ENCODE measurements at regions not wholly inside any gene's neighbourhood (a gene's known extent, or its start where the extent isn't known, plus 50 kb on each side); places are given as distances from the start of the nearest gene placed in this dataset.

- DNase-seq = no peak
Observed at GRCh38 chr4:41883988-41884734, 51.1 kb upstream of the TMEM33 start.

GRCh38 chr4:41882625-41883347, 52.4 kb upstream of the TMEM33 start:
- DNase-seq = peak; percentile 66

DNA sequence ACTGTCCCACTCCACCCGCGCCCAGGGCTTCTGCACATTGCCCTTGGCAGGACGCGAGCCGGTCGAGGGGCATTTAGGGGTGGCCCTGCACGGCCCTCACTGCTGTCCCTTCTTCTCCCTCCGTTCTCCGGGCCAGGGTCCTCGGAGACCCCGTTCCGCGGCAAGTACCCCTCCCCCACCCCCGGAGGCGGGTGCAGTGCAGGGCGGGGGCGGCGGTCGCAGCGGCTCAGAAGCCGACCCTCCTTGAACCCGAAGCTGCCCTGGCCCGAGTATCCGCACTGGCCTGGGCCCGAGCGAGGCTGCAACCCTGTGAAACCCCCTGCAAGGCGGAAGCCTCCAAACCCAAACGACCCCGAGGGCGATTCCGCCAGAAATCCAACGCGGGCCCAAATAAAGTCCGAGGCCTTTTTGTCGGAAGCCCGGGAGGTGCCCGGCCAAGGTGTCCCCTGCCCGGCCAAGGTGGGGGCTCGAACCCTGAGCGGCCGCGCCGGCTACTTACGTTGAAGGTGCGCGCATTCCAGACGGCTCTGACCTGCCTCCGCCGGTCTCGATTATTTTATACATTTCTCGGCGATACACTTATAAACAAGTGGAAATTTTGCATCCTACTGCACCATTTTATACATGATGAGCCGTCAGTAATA, 53.1 kb upstream of the TMEM33 start:
- no peak for DNase-seq

- DNase-seq = no peak
Observed at GRCh38 chr4:41880840-41881831, 54.1 kb upstream of the TMEM33 start.

DNA sequence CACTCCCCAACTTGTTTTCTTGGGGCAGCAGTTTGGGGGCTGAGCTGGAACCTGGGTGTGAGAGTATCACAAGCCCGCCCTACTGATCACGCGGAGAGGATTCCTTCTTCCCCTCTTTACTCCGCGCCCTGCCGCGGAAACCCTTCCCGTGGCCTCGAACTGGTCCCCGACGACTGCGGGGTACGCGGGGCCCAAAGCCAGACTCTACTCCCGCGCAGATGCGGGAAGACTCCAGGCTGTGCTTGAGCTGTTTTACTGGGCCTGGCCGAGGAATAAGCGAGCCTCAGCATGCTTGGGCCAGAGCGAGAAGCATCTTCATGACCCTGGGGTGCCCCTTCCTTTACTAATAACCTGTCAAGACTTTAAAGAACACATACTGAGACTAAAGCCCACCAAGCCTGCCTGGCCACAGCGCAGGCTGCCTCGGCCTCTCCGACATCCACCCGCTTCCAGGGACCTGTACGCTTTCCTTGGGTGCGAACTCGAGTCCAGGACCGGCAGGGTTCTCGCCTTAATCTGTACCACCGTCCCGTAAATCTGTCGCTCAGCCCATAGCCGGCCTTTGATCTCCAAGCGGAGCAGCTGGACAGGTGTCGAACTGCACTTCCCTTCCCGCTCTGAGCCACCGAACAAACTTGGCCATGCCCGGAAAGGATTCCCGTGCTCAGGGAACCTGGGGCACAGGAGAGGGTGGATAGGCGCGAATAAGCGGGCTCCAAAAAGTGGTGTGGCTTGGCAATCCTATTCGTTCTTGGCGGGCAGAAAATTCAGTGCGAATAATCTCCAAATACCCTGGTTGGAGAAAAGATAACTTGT, 55.0 kb upstream of the TMEM33 start:
- no peak for DNase-seq

DNA sequence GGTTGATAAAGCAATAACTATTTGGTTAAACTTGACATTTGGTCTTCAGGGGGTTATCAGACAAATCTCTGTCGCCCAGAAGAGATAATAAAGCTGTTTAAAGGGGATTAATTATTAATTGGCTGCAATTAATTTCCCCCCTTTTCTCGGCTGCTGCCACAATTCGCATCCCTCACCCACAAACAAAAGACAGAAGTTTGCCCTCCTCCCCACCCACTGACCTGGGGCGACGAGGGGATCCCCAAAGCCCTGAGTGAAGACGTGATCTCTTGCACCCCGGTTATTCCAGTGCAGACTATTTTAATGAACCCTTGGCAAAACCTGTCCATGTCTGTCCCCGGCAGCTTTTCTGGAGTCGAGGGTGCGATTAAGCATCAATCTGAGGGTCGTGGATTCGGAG, 55.7 kb upstream of the TMEM33 start:
- DNase-seq = no peak

DNA sequence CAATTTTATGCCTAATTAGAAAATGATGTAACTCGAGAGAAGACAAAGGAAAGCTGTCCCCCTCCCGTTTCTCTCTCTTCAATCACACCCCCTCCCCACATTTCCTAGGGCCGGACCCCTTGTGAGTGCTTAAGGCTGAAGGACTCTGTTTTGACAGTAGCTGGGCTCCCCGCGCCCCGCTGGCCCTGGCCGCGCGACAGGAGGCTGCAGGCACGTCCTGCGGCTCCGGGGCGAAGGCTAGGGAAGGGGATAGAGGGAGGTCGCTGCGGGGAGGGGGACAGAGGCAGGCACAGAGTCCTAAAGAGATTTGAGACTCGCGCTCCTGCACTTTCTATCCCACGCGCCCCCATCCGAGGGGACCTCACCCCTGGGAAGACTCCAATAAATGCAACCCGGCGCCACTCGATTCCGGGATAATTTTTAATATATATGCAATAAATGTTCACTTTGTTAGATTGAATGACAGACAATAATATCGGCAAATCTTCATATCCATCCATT, 56.2 kb upstream of the TMEM33 start:
- DNase-seq = no peak

GRCh38 chr4:41878170-41878969, 56.9 kb upstream of the TMEM33 start:
- DNase-seq = no peak

DNA sequence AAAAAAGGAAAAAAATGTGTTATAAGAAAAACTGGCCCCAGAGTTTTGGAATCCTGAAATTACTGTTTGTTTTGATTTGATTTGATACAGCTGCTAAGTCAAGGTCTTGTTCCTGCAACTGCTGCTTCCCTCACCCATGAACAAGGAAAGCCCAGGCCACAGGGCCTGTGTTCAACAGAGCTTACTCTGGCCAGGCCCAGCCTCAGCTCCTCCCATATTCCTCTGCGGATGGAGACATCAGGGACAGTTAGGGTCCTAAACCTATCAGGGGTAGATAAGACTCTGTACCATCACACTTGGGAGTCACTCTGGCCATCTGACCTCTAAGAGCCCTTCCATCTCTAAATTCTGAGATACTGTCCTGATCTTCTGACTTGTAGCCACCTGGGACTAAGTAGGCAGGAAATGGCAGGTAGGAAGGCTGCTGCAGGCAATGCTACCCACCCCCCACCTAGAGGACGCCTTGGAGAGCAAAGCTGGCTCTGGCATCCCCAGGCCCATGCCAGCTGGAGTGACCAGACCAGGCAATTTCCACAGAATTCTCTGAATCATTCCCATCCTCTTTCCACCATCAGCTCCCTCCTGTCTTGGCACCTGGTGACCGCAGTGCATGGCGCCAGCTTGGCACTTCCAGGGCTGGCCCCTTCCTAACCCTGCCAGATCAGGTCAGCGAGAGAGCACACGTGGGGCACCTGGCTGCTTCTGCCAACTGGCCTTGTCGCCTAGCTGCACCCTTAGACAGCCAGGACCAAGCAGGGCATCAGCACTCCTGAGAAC, 58.0 kb upstream of the TMEM33 start:
- no peak for DNase-seq

DNA sequence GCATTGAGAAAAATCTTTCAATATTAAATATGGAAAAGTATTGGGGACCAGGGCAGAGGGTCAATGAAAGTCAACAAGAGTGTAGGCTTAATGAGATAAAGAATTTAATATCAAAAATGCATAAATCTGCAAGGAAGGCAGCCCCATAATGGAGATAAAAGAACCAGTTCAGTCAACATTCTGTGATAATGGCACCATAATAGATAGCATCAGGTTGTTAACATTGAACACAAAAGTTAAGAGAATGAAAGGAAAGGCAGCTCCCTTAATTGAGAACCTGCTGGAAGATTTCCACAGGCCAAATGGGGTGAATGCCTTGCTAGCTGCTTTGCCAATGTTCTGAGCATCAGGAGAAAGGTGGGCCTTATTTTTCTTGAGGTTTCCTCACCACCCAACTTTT, 60.4 kb upstream of the TMEM33 start:
- no peak for DNase-seq

- no peak for DNase-seq
Observed at GRCh38 chr4:41874398-41874797, 60.8 kb upstream of the TMEM33 start.

DNA sequence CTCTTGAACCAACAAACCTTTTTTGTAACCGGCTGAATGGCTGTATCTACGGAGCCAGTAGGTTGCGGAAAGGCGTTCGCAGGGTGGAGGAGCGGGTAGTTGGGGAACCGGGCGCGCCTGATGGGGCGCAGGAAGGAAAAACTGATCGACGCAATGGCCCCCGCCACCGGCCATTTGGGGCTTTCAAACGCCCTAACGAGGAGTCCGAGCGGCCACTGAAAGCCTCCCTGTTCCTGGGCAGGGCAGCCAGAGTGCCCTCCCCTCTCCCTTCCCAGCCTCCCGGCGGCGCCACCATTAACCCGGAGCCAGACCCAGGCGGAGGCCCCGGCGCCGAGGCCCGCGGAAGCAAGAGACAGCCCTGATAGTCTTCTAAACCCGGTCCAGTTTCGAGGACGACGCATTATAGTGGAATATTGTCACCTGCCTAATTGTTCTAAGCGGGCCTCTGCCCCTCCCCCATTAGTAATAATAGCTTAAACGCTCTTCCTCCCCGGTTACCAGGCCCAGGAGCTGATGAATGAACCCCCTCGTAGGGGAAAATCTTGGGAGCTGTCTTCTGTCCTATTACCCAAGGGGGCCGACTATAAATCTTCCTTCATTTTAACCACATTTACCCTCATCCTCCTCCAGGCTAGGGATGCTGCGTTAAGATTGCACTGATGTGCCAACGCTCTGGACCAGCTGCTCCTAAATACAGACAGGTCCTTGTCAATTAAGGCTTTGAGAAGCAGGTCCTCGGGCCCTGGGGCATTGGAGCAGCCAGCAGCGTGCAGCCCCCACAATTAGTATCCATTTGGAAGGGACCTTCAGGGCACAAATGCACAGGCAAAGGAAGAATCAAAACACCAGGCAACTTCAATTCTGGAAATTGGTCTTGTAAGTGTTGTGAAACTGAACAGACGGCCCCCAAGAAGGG, 61.6 kb upstream of the TMEM33 start:
- DNase-seq = no peak

- DNase-seq = no peak
Observed at GRCh38 chr4:41870035-41870434, 65.2 kb upstream of the TMEM33 start.

GRCh38 chr4:41866799-41867677, 68.2 kb upstream of the TMEM33 start:
- no peak for DNase-seq

DNA sequence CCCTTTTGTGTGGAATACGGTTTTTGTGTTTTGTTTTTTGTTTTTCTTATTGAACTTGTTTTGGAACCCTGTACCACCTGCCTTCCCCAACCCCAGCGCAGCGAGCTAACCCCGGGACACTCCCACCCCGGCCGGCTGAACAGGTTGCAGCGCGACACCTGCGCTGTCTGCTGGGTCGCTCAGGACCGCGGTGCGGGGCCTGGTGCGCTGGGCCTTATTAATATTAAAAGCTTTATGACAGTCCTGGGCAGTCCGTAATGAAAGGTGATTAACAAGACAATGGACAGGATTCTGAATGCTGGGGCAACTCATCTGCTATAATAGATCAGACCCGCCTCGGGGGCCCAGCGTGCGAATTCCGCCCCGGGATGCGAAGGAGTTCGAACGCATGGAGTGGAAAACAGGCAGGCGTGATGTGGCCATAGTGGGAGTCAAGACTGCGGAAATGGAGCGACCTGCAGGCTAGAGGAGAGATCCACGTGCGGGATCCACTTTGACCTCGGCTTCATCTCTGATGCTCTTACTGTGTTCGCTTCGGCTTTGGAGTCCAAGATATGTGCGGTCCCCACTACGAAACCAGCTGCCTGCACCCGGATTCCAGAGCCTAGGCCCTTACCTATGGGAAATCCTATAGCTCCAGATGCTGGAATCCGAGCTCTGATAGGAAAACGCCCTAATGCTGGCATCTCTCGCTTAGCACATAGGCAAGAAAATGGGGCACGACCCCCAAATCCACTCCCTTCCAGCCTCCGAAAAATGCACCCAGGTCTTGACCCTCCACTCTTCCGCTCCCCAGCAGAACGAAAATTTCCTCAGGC, 69.0 kb upstream of the TMEM33 start:
- DNase-seq = no peak

DNA sequence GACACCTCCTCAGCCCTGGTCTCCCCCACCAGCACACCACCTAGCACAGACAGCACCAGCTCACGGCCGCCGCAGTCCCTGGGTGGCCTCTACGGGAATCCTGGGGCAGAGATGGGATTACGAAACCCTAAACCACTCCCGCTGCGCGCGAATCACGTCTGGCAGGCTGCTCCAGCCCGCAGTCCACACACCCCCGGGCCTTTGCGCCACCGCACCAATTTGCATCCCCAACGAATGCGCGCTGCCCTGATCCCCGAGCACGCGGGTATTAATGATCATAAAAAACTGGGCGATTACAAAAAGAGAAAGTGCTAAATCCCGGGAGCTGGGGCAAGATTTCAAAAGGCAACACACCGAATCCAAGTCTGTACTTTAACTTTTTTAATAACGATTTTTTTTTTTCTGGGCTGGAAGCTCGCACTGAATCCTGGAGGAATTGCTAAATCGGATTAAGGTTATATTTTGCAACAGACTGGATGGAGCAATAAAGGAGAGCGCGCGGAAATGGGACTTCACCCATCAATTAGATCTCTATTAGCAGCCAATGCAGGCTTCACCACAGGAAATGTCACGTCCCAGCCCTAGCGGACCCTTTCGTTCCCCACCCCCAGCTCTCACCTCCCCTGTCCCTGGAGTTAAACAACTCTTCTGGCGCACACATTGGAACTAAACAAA, 69.8 kb upstream of the TMEM33 start:
- no peak for DNase-seq
